HepG2 (cell line): ENCODE measurements at regions not wholly inside any gene's neighbourhood (a gene's known extent, or its start where the extent isn't known, plus 50 kb on each side); places are given as distances from the start of the nearest gene placed in this dataset.

Experiments used
- ATAC-seq: fragments of 200-7000 bp; cut with Tn5 transposase; 3 replicates; pipeline ENCODE4 v1.9.1; 2020; ENCODE audit warnings: mild to moderate bottlenecking, moderate library complexity
- BruUV-seq: library from RNA; stranded (reverse); fragments of 400-500 nt; replicated peaks from 2 replicates; lab custom pipeline; 2021; lab: Mats Ljungman, UMichigan
- CTCF ChIA-PET: fragments of 300-600 bp; formaldehyde crosslinking; extraction: SDS; loops from one replicate; lab custom pipeline; 2021; ENCODE audit warnings: low total read pairs, inconsistent platforms, low intra/inter-chr PET ratio; lab: Yijun Ruan, JAX
- POLR2A ChIA-PET: fragments of 350-600 bp; sonication (Branson Sonifier 250); formaldehyde crosslinking; loops from one replicate; lab custom pipeline; 2020; ENCODE audit warnings: antibody characterized with exemption, inconsistent platforms; lab: Yijun Ruan, JAX
- DNase-seq: peaks from one replicate; pipeline ENCODE4 v3.0.0-alpha.2; 2015; ENCODE audit warnings: low spot score
- FAIRE-seq: peaks from 3 replicates; lab custom pipeline; 2011; peaks lifted over from hg19 to GRCh38; lab: Jason Lieb, UNC
- H2AFZ ChIP-seq: one replicate; pipeline ENCODE4 v1.6.1; 2011; ENCODE audit warnings: low read length, inconsistent platforms
- H3K27ac ChIP-seq: fragments of 300-600 bp; 3 replicates; pipeline ENCODE4 v1.8.0; 2011; ENCODE audit warnings: mixed run types, mild to moderate bottlenecking, mixed read lengths, low read length, inconsistent platforms; ENCODE audit not compliant: insufficient read depth; ENCODE audit errors: extremely low read length
- H3K27me3 ChIP-seq, 2 experiments: fragments of 200-600 bp in 1 of 2; 2 replicates in 1 of 2; 3 replicates in 1 of 2; pipeline versions ENCODE4 v1.6.0 to v1.8.0; 2011; ENCODE audit warnings: low read length in 2 of 2, mild to moderate bottlenecking in 2 of 2, moderate library complexity in 2 of 2, inconsistent platforms in 1 of 2; ENCODE audit not compliant: insufficient read depth in 2 of 2, control insufficient read depth in 1 of 2
- H3K36me3 ChIP-seq, 2 experiments: fragments of 200-600 bp in 1 of 2; replicated peaks in 1 of 2; 2 replicates in 1 of 2; 3 replicates in 1 of 2; pipeline versions ENCODE4 v1.5.1 to v1.8.0; 2011; ENCODE audit warnings: low read length in 2 of 2, inconsistent platforms in 1 of 2; ENCODE audit not compliant: insufficient read depth in 2 of 2, control insufficient read depth in 1 of 2
- H3K4me1 ChIP-seq: 2 replicates; pipeline ENCODE4 v1.5.1; 2012; ENCODE audit warnings: low read length, inconsistent platforms; ENCODE audit not compliant: insufficient read depth
- H3K4me2 ChIP-seq: 2 replicates; pipeline ENCODE4 v1.6.0; 2011; ENCODE audit warnings: low read depth, low read length, inconsistent platforms
- H3K4me3 ChIP-seq, 3 experiments: fragments of 200-600 bp in 1 of 3; sonication (generic), shearing (Covaris generic) in 1 of 3; replicated peaks in 1 of 3; 2 replicates each; pipeline ENCODE4 v1.5.1; 2011 to 2016; ENCODE audit warnings: low read length in 3 of 3, inconsistent platforms in 2 of 3, low read depth in 2 of 3, mild to moderate bottlenecking in 2 of 3, control low read depth in 1 of 3, mixed read lengths in 1 of 3; ENCODE audit not compliant: insufficient read depth in 1 of 3
- H3K79me2 ChIP-seq: one replicate; pipeline ENCODE4 v1.6.1; 2011; ENCODE audit warnings: low read length, inconsistent platforms; ENCODE audit not compliant: insufficient read depth
- H3K9ac ChIP-seq: 2 replicates; pipeline ENCODE4 v1.6.0; 2011; ENCODE audit warnings: mild to moderate bottlenecking, low read depth, low read length, inconsistent platforms; ENCODE audit not compliant: insufficient read depth
- H3K9me3 ChIP-seq: 2 replicates; pipeline ENCODE4 v1.5.1; 2012; ENCODE audit warnings: mild to moderate bottlenecking, low read length
- H4K20me1 ChIP-seq: 2 replicates; pipeline ENCODE4 v1.6.0; 2011; ENCODE audit warnings: inconsistent platforms, mild to moderate bottlenecking, low read length, moderate library complexity; ENCODE audit not compliant: insufficient read depth
- AGO2 ChIP-seq: fragments of 200-400 bp; formaldehyde crosslinking; optimal IDR thresholded peaks from 2 replicates; pipeline ENCODE3; 2017; ENCODE audit warnings: mild to moderate bottlenecking, low read depth, low read length, moderate library complexity
- ASH2L ChIP-seq: fragments of 300-600, 200-600 bp; sonication (generic); IDR thresholded peaks from 2 replicates; pipeline ENCODE4 v1.7.0; 2017; ENCODE audit warnings: low read depth, mild to moderate bottlenecking, moderate library complexity, mixed read lengths, low read length; ENCODE audit not compliant: insufficient read length
- CSRNP1 ChIP-seq: sonication (generic); formaldehyde crosslinking; IDR thresholded peaks from 2 replicates; pipeline ENCODE4 v1.8.1; 2023; ENCODE audit warnings: mild to moderate bottlenecking, missing genetic modification reagents
- HIVEP1 ChIP-seq: sonication (generic); formaldehyde crosslinking; IDR thresholded peaks from 2 replicates; pipeline ENCODE4 v1.4.0; 2020; ENCODE audit warnings: mild to moderate bottlenecking, missing genetic modification reagents
- HNRNPUL1 ChIP-seq: fragments of 200-400 bp; formaldehyde crosslinking; IDR thresholded peaks from 2 replicates; pipeline ENCODE4 v1.6.1; 2017; ENCODE audit warnings: low read depth, mild to moderate bottlenecking, low read length, moderate library complexity
- MXI1 ChIP-seq: IDR thresholded peaks from 3 replicates; pipeline ENCODE4 v1.6.1; 2012; ENCODE audit warnings: low read depth, low read length, inconsistent platforms, borderline replicate concordance
- PAX8 ChIP-seq: sonication (generic); formaldehyde crosslinking; IDR thresholded peaks from 2 replicates; pipeline ENCODE4 v1.8.0; 2022; ENCODE audit warnings: mild to moderate bottlenecking, missing genetic modification reagents, borderline replicate concordance
- PHF8 ChIP-seq: sonication (generic); formaldehyde crosslinking; IDR thresholded peaks from 2 replicates; pipeline ENCODE4 v1.5.0; 2020; ENCODE audit warnings: missing genetic modification reagents
- SIN3A ChIP-seq: IDR thresholded peaks from 2 replicates; pipeline ENCODE4 v1.6.1; 2011; ENCODE audit warnings: low read depth, mild to moderate bottlenecking, control low read depth, low read length, borderline replicate concordance
- TEAD2 ChIP-seq: sonication (generic); formaldehyde crosslinking; IDR thresholded peaks from 2 replicates; pipeline ENCODE4 v1.9.0; 2021; ENCODE audit warnings: missing genetic modification reagents
- ZMYM3 ChIP-seq: sonication (generic); formaldehyde crosslinking; IDR thresholded peaks from 2 replicates; pipeline ENCODE4 v1.5.1; 2020; ENCODE audit warnings: mild to moderate bottlenecking, missing genetic modification reagents
- ZNF33A ChIP-seq: sonication (generic); formaldehyde crosslinking; IDR thresholded peaks from 2 replicates; pipeline ENCODE4 v1.5.1; 2020; ENCODE audit warnings: missing genetic modification reagents, mild to moderate bottlenecking, moderate library complexity, borderline replicate concordance
- ZNF382 ChIP-seq: sonication (generic); formaldehyde crosslinking; IDR thresholded peaks from 2 replicates; pipeline ENCODE4 v1.5.0; 2020; ENCODE audit warnings: missing genetic modification reagents, mild to moderate bottlenecking, borderline replicate concordance
- ZNF557 ChIP-seq: sonication (generic); formaldehyde crosslinking; IDR thresholded peaks from 2 replicates; pipeline ENCODE4 v1.4.0; 2020; ENCODE audit warnings: missing genetic modification reagents
- ZNF672 ChIP-seq: sonication (generic); formaldehyde crosslinking; IDR thresholded peaks from 2 replicates; pipeline ENCODE4 v1.8.1; 2022; ENCODE audit warnings: missing genetic modification reagents
- ZNF761 ChIP-seq: sonication (generic); formaldehyde crosslinking; conservative IDR thresholded peaks from 2 replicates; pipeline ENCODE4 v1.4.0; 2020; ENCODE audit warnings: mild to moderate bottlenecking, missing genetic modification reagents
- ZNF788 ChIP-seq: sonication (generic); formaldehyde crosslinking; IDR thresholded peaks from 2 replicates; pipeline ENCODE4 v1.5.0; 2020; ENCODE audit warnings: mild to moderate bottlenecking, missing genetic modification reagents, borderline replicate concordance
- ZNF839 ChIP-seq: sonication (generic); formaldehyde crosslinking; IDR thresholded peaks from 2 replicates; pipeline ENCODE4 v1.4.0; 2020; ENCODE audit warnings: missing genetic modification reagents, mild to moderate bottlenecking, borderline replicate concordance
- WGBS: methylation state at CpG from one replicate; pipeline ENCODE4 v1.1.6; 2017; ENCODE audit warnings: low lambda C conversion rate; 5-methylcytosine and 5-hydroxymethylcytosine counted together
- in situ Hi-C: cut with HindIII; loops from 2 replicates; pipeline ENCODE4 v1.10.0; 2017; ENCODE audit warnings: low pct_unique_long_range_greater_than_20kb; ENCODE audit not compliant: extremely low pct_ligation_motif_present
- intact Hi-C: fragments of 100-400 bp; cut with micrococcal nuclease; formaldehyde crosslinking; loops from one replicate; pipeline ENCODE4 v1.10.0; 2022; ENCODE audit not compliant: unreplicated experiment
- TF ChIP-seq, protein P1 (sequence below): sonication (generic); formaldehyde crosslinking; IDR thresholded peaks from 2 replicates; pipeline ENCODE4 v1.4.0; 2020; ENCODE audit warnings: missing genetic modification reagents, borderline replicate concordance

DNA sequence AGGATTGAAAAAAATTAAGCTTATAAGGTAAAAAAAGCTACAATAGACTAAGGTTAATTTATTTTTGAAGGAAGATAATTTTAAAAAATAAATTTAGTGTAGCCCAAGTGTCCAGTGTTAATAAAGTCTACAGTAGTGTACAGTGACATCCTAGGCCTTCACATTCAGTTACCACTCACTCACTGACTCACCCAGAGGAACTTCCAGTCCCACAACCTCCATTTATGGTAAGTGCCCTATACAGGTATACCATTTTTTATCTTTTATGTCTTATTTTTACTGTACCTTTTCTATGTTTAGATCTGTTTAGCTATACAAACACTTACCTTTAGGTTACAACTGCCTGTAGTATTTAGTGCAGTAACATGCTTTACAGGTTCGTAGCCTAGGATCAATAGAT is 79.8 kb upstream of the ZNF462 start:
- DNase-seq (no peak), ATAC-seq (no peak), FAIRE-seq (no peak)
- H3K4me2 ChIP-seq, result no peak overlapping the region
- H3K27me3 ChIP-seq, result no peaks in the 10 kb centered on the region
- in situ Hi-C loops, result no loop called here
- H3K9ac ChIP-seq, result no peak overlapping the region
- no peaks in the 10 kb centered on the region for H4K20me1 ChIP-seq
- no peaks in the 10 kb centered on the region for H3K79me2 ChIP-seq
- H3K27ac ChIP-seq, result no peak overlapping the region
- POLR2A ChIA-PET, result no interaction called here
- H3K36me3 ChIP-seq, result no peaks in the 10 kb centered on the region
- TF ChIP-seq PAX8, result no peak
- TF ChIP-seq ZNF788 (CRISPR knock-in tag), result no peak
- no peak for TF ChIP-seq ZNF839 (CRISPR knock-in tag)
- no peak for TF ChIP-seq TEAD2 (CRISPR knock-in tag)
- TF ChIP-seq ZMYM3 (CRISPR knock-in tag), result no peak
- TF ChIP-seq MXI1, result no peak
- no peak for TF ChIP-seq HNRNPUL1
- TF ChIP-seq CSRNP1 (CRISPR knock-in tag), result no peak
- no peak for TF ChIP-seq SIN3A
- TF ChIP-seq PHF8 (CRISPR knock-in tag), result no peak
- no peak for TF ChIP-seq ASH2L
- TF ChIP-seq, protein P1, sequence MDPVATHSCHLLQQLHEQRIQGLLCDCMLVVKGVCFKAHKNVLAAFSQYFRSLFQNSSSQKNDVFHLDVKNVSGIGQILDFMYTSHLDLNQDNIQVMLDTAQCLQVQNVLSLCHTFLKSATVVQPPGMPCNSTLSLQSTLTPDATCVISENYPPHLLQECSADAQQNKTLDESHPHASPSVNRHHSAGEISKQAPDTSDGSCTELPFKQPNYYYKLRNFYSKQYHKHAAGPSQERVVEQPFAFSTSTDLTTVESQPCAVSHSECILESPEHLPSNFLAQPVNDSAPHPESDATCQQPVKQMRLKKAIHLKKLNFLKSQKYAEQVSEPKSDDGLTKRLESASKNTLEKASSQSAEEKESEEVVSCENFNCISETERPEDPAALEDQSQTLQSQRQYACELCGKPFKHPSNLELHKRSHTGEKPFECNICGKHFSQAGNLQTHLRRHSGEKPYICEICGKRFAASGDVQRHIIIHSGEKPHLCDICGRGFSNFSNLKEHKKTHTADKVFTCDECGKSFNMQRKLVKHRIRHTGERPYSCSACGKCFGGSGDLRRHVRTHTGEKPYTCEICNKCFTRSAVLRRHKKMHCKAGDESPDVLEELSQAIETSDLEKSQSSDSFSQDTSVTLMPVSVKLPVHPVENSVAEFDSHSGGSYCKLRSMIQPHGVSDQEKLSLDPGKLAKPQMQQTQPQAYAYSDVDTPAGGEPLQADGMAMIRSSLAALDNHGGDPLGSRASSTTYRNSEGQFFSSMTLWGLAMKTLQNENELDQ (CRISPR knock-in tag), result no peak
- TF ChIP-seq AGO2, result no peak
- no peak for TF ChIP-seq ZNF382 (CRISPR knock-in tag)
- TF ChIP-seq HIVEP1 (CRISPR knock-in tag), result no peak
- no peak for TF ChIP-seq ZNF761 (CRISPR knock-in tag)
- no peak for TF ChIP-seq ZNF672 (CRISPR knock-in tag)
- TF ChIP-seq ZNF557, result no peak
- no peak for TF ChIP-seq ZNF33A (CRISPR knock-in tag)
- CTCF ChIA-PET, result no interaction called here
- WGBS, result 0% methylated on average over 1 of the region's 1 CpG
- H2AFZ ChIP-seq, result no peak overlapping the region
- intact Hi-C loops, result no loop called here
- no peaks in the 10 kb centered on the region for H3K4me1 ChIP-seq
- no peaks in the 10 kb centered on the region for H3K9me3 ChIP-seq
- no TSS peak for BruUV-seq
- H3K4me3 ChIP-seq, result no peak overlapping the region
